ENCODE measurements at regions not wholly inside any gene's neighbourhood (a gene's known extent, or its start where the extent isn't known, plus 50 kb on each side); places are given as distances from the start of the nearest gene placed in this dataset.
"Not testable (repeated sequence)": the region's sequence is repeated elsewhere in the genome, so short reads cannot be mapped to it uniquely, and the experiment has no call there.

DNA sequence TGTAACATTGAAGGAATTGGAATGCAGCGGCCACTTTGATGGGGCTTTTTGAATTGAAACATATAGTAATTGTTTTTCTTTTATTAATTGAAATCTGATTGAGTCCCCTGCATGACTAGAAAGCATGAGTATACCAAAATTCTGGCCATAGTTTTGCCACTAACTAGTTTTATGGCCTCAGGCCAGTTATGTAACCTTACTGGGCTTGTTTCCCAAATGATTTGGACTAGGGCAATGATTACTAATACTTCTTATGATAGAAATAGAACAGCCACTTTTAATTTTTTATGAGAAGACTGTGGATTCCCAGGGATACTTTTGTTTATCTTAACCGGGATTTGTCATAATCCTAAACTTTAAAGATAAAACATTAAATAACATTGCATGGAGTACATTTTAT, 106.9 kb upstream of the GOLGA6L4 start:
- TF ChIP-seq SUZ12 (IDR thresholded peaks at IDR 0.05; ENCODE audit: extremely low read depth, insufficient read depth, insufficient read length); YY1 (IDR thresholded peaks at IDR 0.05; ENCODE audit: insufficient read depth, insufficient read length); ZNF274 (IDR thresholded peaks at IDR 0.05; ENCODE audit: low read depth, low read length): not testable (repeated sequence)
